Gastrocnemius medialis (tissue), 4 donors: ENCODE measurements at regions not wholly inside any gene's neighbourhood (a gene's known extent, or its start where the extent isn't known, plus 50 kb on each side); places are given as distances from the start of the nearest gene placed in this dataset.

ENCODE experiments used
- POLR2A ChIP-seq, 2 donors: fragments of 450-650 bp; IDR thresholded peaks; one replicate each; pipeline ENCODE4 v1.6.1; 2017; ENCODE audit warnings: antibody characterized with exemption in 2 of 2, mild to moderate bottlenecking in 2 of 2, moderate library complexity in 2 of 2
- TF ChIP-seq, protein P1 (sequence below), 5 experiments: fragments of 450-650 bp in 3 of 5; fragments of 200-600 bp in 2 of 5; sonication (generic) in 2 of 5; IDR thresholded peaks in 4 of 5; conservative IDR thresholded peaks in 1 of 5; 1 replicate in 4 of 5; 2 replicates in 1 of 5; pipeline ENCODE4 v1.5.1; 2016 to 2019; ENCODE audit warnings: antibody characterized with exemption in 5 of 5, mild to moderate bottlenecking in 3 of 5, moderate library complexity in 3 of 5

DNA sequence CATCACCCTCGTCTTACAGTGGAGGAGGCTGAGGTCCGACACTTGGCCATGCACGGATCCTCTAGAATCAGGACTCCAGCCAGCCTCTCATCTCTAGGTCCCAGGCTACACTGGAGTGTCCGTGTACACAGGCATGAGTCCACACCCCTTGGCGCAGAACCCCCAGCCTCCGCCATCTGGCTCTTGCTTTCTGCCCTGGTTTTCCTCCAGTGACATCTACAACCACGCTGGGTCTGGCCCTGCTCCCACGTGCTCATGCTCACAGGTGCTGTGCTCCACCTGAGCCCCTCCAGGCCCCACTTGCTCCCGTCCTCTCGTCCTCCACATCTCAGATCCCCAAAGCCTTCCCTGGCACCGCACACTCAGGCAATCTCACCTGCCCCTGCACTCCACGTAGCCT, 260.8 kb downstream of the ENGASE start:
- no peak for TF ChIP-seq POLR2A (IDR thresholded peaks at IDR 0.05)
- TF ChIP-seq, protein P1, sequence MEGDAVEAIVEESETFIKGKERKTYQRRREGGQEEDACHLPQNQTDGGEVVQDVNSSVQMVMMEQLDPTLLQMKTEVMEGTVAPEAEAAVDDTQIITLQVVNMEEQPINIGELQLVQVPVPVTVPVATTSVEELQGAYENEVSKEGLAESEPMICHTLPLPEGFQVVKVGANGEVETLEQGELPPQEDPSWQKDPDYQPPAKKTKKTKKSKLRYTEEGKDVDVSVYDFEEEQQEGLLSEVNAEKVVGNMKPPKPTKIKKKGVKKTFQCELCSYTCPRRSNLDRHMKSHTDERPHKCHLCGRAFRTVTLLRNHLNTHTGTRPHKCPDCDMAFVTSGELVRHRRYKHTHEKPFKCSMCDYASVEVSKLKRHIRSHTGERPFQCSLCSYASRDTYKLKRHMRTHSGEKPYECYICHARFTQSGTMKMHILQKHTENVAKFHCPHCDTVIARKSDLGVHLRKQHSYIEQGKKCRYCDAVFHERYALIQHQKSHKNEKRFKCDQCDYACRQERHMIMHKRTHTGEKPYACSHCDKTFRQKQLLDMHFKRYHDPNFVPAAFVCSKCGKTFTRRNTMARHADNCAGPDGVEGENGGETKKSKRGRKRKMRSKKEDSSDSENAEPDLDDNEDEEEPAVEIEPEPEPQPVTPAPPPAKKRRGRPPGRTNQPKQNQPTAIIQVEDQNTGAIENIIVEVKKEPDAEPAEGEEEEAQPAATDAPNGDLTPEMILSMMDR (IDR thresholded peaks at IDR 0.05 in 4 of 5, conservative IDR thresholded peaks at IDR 0.05 in 1 of 5): no peak
